GM18907 (cell line): ENCODE measurements at regions not wholly inside any gene's neighbourhood (a gene's known extent, or its start where the extent isn't known, plus 50 kb on each side); places are given as distances from the start of the nearest gene placed in this dataset.

Experiments used
- ATAC-seq: cut with Tn5 transposase; IDR thresholded peaks from one replicate; pipeline ENCODE4 v1.9.1; 2021; ENCODE audit warnings: mild to moderate bottlenecking, moderate library complexity; ENCODE audit not compliant: unreplicated experiment

GRCh38 chr12:126469211-126469610 lies 1404.0 kb downstream of the AACS start:
- no peak for ATAC-seq

- ATAC-seq, result no peak
Observed at GRCh38 chr12:126474703-126475102, 1409.5 kb downstream of the AACS start.

GRCh38 chr12:126480451-126480850 lies 1415.2 kb downstream of the AACS start:
- ATAC-seq, result no peak

GRCh38 chr12:126481688-126482087 lies 1416.5 kb downstream of the AACS start:
- no peak for ATAC-seq

- ATAC-seq, result no peak
Observed at GRCh38 chr12:126482238-126482889, 1417.1 kb downstream of the AACS start.

- no peak for ATAC-seq
Observed at GRCh38 chr12:126483145-126484068, 1418.2 kb downstream of the AACS start.

- ATAC-seq, result no peak
Observed at GRCh38 chr12:126487431-126487980, 1422.3 kb downstream of the AACS start.

- ATAC-seq, result no peak
Observed at GRCh38 chr12:126488806-126489205, 1423.6 kb downstream of the AACS start.

GRCh38 chr12:126492181-126492580 lies 1426.9 kb downstream of the AACS start:
- no peak for ATAC-seq

- ATAC-seq, result no peak
Observed at GRCh38 chr12:126493366-126494108, 1428.3 kb downstream of the AACS start.

GRCh38 chr12:126496201-126496600 lies 1431.0 kb downstream of the AACS start:
- no peak for ATAC-seq

- ATAC-seq, result no peak
Observed at GRCh38 chr12:126506426-126507182, 1441.4 kb downstream of the AACS start.

- no peak for ATAC-seq
Observed at GRCh38 chr12:126507231-126507630, 1442.0 kb downstream of the AACS start.

- no peak for ATAC-seq
Observed at GRCh38 chr12:126509572-126509971, 1444.3 kb downstream of the AACS start.

- no peak for ATAC-seq
Observed at GRCh38 chr12:126510630-126511029, 1445.4 kb downstream of the AACS start.

GRCh38 chr12:126512916-126513913 lies 1448.0 kb downstream of the AACS start:
- no peak for ATAC-seq

- ATAC-seq, result no peak
Observed at GRCh38 chr12:126518596-126519200, 1453.5 kb downstream of the AACS start.

- ATAC-seq, result no peak
Observed at GRCh38 chr12:126519833-126520232, 1454.6 kb downstream of the AACS start.

GRCh38 chr12:126523891-126524290 lies 1458.7 kb downstream of the AACS start:
- ATAC-seq, result no peak
